ENCODE measurements at regions not wholly inside any gene's neighbourhood (a gene's known extent, or its start where the extent isn't known, plus 50 kb on each side); places are given as distances from the start of the nearest gene placed in this dataset.
"Not testable (repeated sequence)": the region's sequence is repeated elsewhere in the genome, so short reads cannot be mapped to it uniquely, and the experiment has no call there.

GRCh38 chr7:51644216-51644615, 327.6 kb upstream of the COBL start:
- DNase-seq: no peak

GRCh38 chr7:51640841-51641240, 324.2 kb upstream of the COBL start:
- DNase-seq: no peak

GRCh38 chr7:51639661-51640334, 323.2 kb upstream of the COBL start:
- DNase-seq: no peak

GRCh38 chr7:51636503-51636902, 319.9 kb upstream of the COBL start:
- DNase-seq: no peak

GRCh38 chr7:51635775-51636174, 319.2 kb upstream of the COBL start:
- DNase-seq: no peak

- no peak for DNase-seq
Measured at GRCh38 chr7:51634538-51634937, 317.9 kb upstream of the COBL start.

- no peak for DNase-seq
Measured at GRCh38 chr7:51634025-51634424, 317.4 kb upstream of the COBL start.

- no peak for DNase-seq
Measured at GRCh38 chr7:51633596-51633995, 317.0 kb upstream of the COBL start.

- DNase-seq: no peak
Measured at GRCh38 chr7:51633006-51633405, 316.4 kb upstream of the COBL start.

GRCh38 chr7:51630933-51631332, 314.3 kb upstream of the COBL start:
- DNase-seq: no peak

- no peak for DNase-seq
Measured at GRCh38 chr7:51629206-51629605, 312.6 kb upstream of the COBL start.

- no peak for DNase-seq
Measured at GRCh38 chr7:51621956-51622355, 305.3 kb upstream of the COBL start.

- no peak for DNase-seq
Measured at GRCh38 chr7:51620706-51621105, 304.1 kb upstream of the COBL start.

GRCh38 chr7:51619880-51620279, 303.3 kb upstream of the COBL start:
- no peak for DNase-seq

GRCh38 chr7:51617686-51618085, 301.1 kb upstream of the COBL start:
- no peak for DNase-seq

- DNase-seq: no peak
Measured at GRCh38 chr7:51613911-51614357, 297.3 kb upstream of the COBL start.

GRCh38 chr7:51611937-51612336, 295.3 kb upstream of the COBL start:
- DNase-seq: no peak

- DNase-seq: no peak
Measured at GRCh38 chr7:51607447-51607846, 290.8 kb upstream of the COBL start.

GRCh38 chr7:51606601-51607154, 290.1 kb upstream of the COBL start:
- no peak for DNase-seq

- DNase-seq: no peak
Measured at GRCh38 chr7:51602376-51602775, 285.8 kb upstream of the COBL start.

GRCh38 chr7:51601461-51601860, 284.9 kb upstream of the COBL start:
- DNase-seq: no peak

- not testable (repeated sequence) for DNase-seq
Measured at GRCh38 chr7:51599935-51600334, 283.3 kb upstream of the COBL start.

GRCh38 chr7:51593628-51594027, 277.0 kb upstream of the COBL start:
- no peak for DNase-seq

- DNase-seq: no peak
Measured at GRCh38 chr7:51592842-51593599, 276.4 kb upstream of the COBL start.

Measured in CD4-positive, alpha-beta T cell treated with Interleukin-6 for 4 hours (primary cell).